Ishikawa (cell line): ENCODE measurements at regions not wholly inside any gene's neighbourhood (a gene's known extent, or its start where the extent isn't known, plus 50 kb on each side); places are given as distances from the start of the nearest gene placed in this dataset.

ENCODE experiments used
- CEBPB ChIP-seq: IDR thresholded peaks from 2 replicates; pipeline ENCODE4 v1.6.1; 2012
- EGR1 ChIP-seq: IDR thresholded peaks from 2 replicates; pipeline ENCODE4 v1.6.1; 2012
- EP300 ChIP-seq: IDR thresholded peaks from 2 replicates; pipeline ENCODE4 v1.6.1; 2012; ENCODE audit warnings: borderline replicate concordance
- FOXM1 ChIP-seq: IDR thresholded peaks from 2 replicates; pipeline ENCODE4 v1.6.1; 2012; ENCODE audit warnings: low read depth, borderline replicate concordance
- NFIC ChIP-seq: IDR thresholded peaks from 2 replicates; pipeline ENCODE4 v1.6.1; 2012
- RAD21 ChIP-seq: IDR thresholded peaks from 2 replicates; pipeline ENCODE4 v1.6.1; 2012; ENCODE audit warnings: low read depth
- REST ChIP-seq: IDR thresholded peaks from 2 replicates; pipeline ENCODE4 v1.6.1; 2012; ENCODE audit warnings: low read depth, mild to moderate bottlenecking
- TAF1 ChIP-seq: IDR thresholded peaks from 2 replicates; pipeline ENCODE4 v1.6.1; 2012; ENCODE audit warnings: low read depth, mild to moderate bottlenecking
- TCF12 ChIP-seq: IDR thresholded peaks from 2 replicates; pipeline ENCODE4 v1.6.1; 2012; ENCODE audit warnings: low read depth
- TEAD4 ChIP-seq: IDR thresholded peaks from 2 replicates; pipeline ENCODE4 v1.6.1; 2012
- USF1 ChIP-seq: IDR thresholded peaks from 2 replicates; pipeline ENCODE4 v1.6.1; 2012
- YY1 ChIP-seq: IDR thresholded peaks from 2 replicates; pipeline ENCODE4 v1.6.1; 2012; ENCODE audit warnings: low read depth
- ZBTB7A ChIP-seq: IDR thresholded peaks from 2 replicates; pipeline ENCODE4 v1.6.1; 2012; ENCODE audit warnings: low read depth
- TF ChIP-seq, protein P1 (sequence below): IDR thresholded peaks from 2 replicates; pipeline ENCODE4 v1.6.1; 2012

DNA sequence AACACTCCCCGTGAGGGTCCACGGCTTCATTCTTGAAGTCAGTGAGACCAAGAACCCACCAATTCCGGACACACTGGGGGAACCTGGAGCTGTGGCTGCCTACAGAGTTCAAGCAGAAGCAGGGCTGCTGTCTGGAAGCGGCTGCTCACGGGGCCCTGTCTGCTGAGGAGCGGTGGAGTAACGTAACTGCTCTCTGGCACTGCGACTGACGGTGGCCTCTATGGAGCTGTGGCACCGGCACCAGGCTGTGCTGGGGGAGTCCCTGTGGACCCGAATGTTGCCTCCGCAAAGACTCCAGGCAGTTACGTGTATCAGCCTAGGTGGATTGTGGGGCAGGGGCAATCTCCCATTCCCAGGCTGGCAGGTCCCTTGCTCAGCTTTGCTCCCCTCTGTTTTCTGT, 703.3 kb upstream of the FRG1 start:
- TF ChIP-seq EP300 (no peak), TCF12 (no peak), TEAD4 (no peak), RAD21 (no peak), CEBPB (no peak), TAF1 (no peak), NFIC (no peak), USF1 (no peak), YY1 (no peak), EGR1 (no peak), REST (no peak), FOXM1 (no peak), ZBTB7A (no peak)
- TF ChIP-seq, protein P1, sequence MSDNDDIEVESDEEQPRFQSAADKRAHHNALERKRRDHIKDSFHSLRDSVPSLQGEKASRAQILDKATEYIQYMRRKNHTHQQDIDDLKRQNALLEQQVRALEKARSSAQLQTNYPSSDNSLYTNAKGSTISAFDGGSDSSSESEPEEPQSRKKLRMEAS, result no peak
